HEK293 (cell line): ENCODE measurements at regions not wholly inside any gene's neighbourhood (a gene's known extent, or its start where the extent isn't known, plus 50 kb on each side); places are given as distances from the start of the nearest gene placed in this dataset.

Source experiments
- CTCF ChIA-PET: fragments of 350-600 bp; formaldehyde crosslinking; extraction: SDS; loops from one replicate; lab custom pipeline; 2021; ENCODE audit warnings: antibody characterized with exemption; lab: Yijun Ruan, JAX
- POLR2A ChIA-PET: fragments of 300-600 bp; formaldehyde crosslinking; extraction: SDS; loops from one replicate; lab custom pipeline; 2020; ENCODE audit warnings: antibody characterized with exemption, inconsistent platforms; lab: Yijun Ruan, JAX
- H3K27ac ChIP-seq: fragments of 200-500 bp; sonication (Bioruptor generic); 2 replicates; pipeline ENCODE4 v1.5.1; 2014; ENCODE audit warnings: low read depth, low read length, control low read depth, inconsistent platforms; ENCODE audit errors: extremely low read depth
- H3K36me3 ChIP-seq, 2 experiments: fragments of 200-500 bp in 1 of 2; sonication (Bioruptor generic) in 1 of 2; 1 replicate in 1 of 2; 2 replicates in 1 of 2; pipeline ENCODE4 v1.5.1; 2014 to 2017; ENCODE audit warnings: inconsistent platforms in 2 of 2, low read length in 2 of 2; ENCODE audit not compliant: control insufficient read depth in 2 of 2, insufficient read depth in 1 of 2
- H3K4me1 ChIP-seq: fragments of 200-500 bp; sonication (Bioruptor generic); 2 replicates; pipeline ENCODE4 v1.5.1; 2014; ENCODE audit warnings: mild to moderate bottlenecking, low read length, inconsistent platforms; ENCODE audit not compliant: control insufficient read depth, insufficient read depth
- H3K4me3 ChIP-seq: 2 replicates; pipeline ENCODE4 v1.5.1; 2011; ENCODE audit warnings: low read depth, mild to moderate bottlenecking, control low read depth, low read length, moderate library complexity
- H3K9me3 ChIP-seq: fragments of 200-500 bp; sonication (Bioruptor generic); 2 replicates; pipeline ENCODE4 v1.5.1; 2014; ENCODE audit warnings: low read depth, low read length, inconsistent platforms; ENCODE audit not compliant: control insufficient read depth, insufficient read depth
- KLF1 ChIP-seq: fragments of 450-650 bp; formaldehyde crosslinking; IDR thresholded peaks from 2 replicates; pipeline ENCODE4 v1.5.1; 2016; ENCODE audit warnings: missing biosample characterization, missing genetic modification characterization
- KLF10 ChIP-seq: fragments of 450-650 bp; IDR thresholded peaks from 2 replicates; pipeline ENCODE4 v1.5.1; 2018; ENCODE audit warnings: missing biosample characterization, mild to moderate bottlenecking, missing genetic modification characterization
- KLF7 ChIP-seq: fragments of 450-650 bp; formaldehyde crosslinking; IDR thresholded peaks from 2 replicates; pipeline ENCODE4 v1.5.1; 2016; ENCODE audit warnings: missing biosample characterization, missing genetic modification characterization, borderline replicate concordance
- MYNN ChIP-seq: fragments of 450-650 bp; formaldehyde crosslinking; IDR thresholded peaks from 2 replicates; pipeline ENCODE4 v1.5.1; 2016; ENCODE audit warnings: missing biosample characterization, missing genetic modification characterization, borderline replicate concordance
- OVOL3 ChIP-seq: fragments of 450-650 bp; formaldehyde crosslinking; IDR thresholded peaks from 2 replicates; pipeline ENCODE4 v1.5.1; 2016; ENCODE audit warnings: missing biosample characterization, missing genetic modification characterization
- PRDM1 ChIP-seq: fragments of 450-650 bp; formaldehyde crosslinking; IDR thresholded peaks from 2 replicates; pipeline ENCODE4; 2016; ENCODE audit warnings: missing biosample characterization, missing genetic modification characterization
- YY2 ChIP-seq: fragments of 450-650 bp; formaldehyde crosslinking; IDR thresholded peaks from 2 replicates; pipeline ENCODE4 v1.5.1; 2016; ENCODE audit warnings: missing biosample characterization, missing genetic modification characterization
- ZBTB11 ChIP-seq: fragments of 450-650 bp; formaldehyde crosslinking; conservative IDR thresholded peaks from 2 replicates; pipeline ENCODE4 v1.5.1; 2016; ENCODE audit warnings: low read depth, missing biosample characterization, missing genetic modification characterization
- ZNF114 ChIP-seq: fragments of 450-650 bp; formaldehyde crosslinking; IDR thresholded peaks from 2 replicates; pipeline ENCODE4 v1.5.0; 2017; ENCODE audit warnings: missing biosample characterization, missing genetic modification characterization
- ZNF121 ChIP-seq: fragments of 450-650 bp; formaldehyde crosslinking; IDR thresholded peaks from 2 replicates; pipeline ENCODE4 v1.5.1; 2016; ENCODE audit warnings: missing biosample characterization, missing genetic modification characterization
- ZNF157 ChIP-seq: fragments of 450-650 bp; formaldehyde crosslinking; IDR thresholded peaks from 2 replicates; pipeline ENCODE4 v1.5.1; 2016; ENCODE audit warnings: missing biosample characterization, missing genetic modification characterization
- ZNF2 ChIP-seq: fragments of 450-650 bp; formaldehyde crosslinking; IDR thresholded peaks from 2 replicates; pipeline ENCODE4 v1.5.1; 2016; ENCODE audit warnings: missing biosample characterization, missing genetic modification characterization
- ZNF214 ChIP-seq: fragments of 450-650 bp; formaldehyde crosslinking; IDR thresholded peaks from 2 replicates; pipeline ENCODE4 v1.5.1; 2017; ENCODE audit warnings: missing biosample characterization, mild to moderate bottlenecking, missing genetic modification characterization, borderline replicate concordance
- ZNF239 ChIP-seq: fragments of 450-650 bp; formaldehyde crosslinking; IDR thresholded peaks from 2 replicates; pipeline ENCODE4 v1.5.1; 2016; ENCODE audit warnings: missing biosample characterization, missing genetic modification characterization
- ZNF266 ChIP-seq: fragments of 450-650 bp; formaldehyde crosslinking; IDR thresholded peaks from 2 replicates; pipeline ENCODE4 v1.5.1; 2016; ENCODE audit warnings: missing biosample characterization, missing genetic modification characterization, low read depth
- ZNF311 ChIP-seq: fragments of 450-650 bp; formaldehyde crosslinking; IDR thresholded peaks from 2 replicates; pipeline ENCODE4 v1.5.1; 2017; ENCODE audit warnings: missing biosample characterization, missing genetic modification characterization, borderline replicate concordance
- ZNF362 ChIP-seq: fragments of 450-650 bp; formaldehyde crosslinking; IDR thresholded peaks from 2 replicates; pipeline ENCODE4 v1.5.1; 2016; ENCODE audit warnings: missing biosample characterization, missing genetic modification characterization
- ZNF391 ChIP-seq: fragments of 450-650 bp; formaldehyde crosslinking; IDR thresholded peaks from 2 replicates; pipeline ENCODE4 v1.5.1; 2016; ENCODE audit warnings: low read depth, missing biosample characterization, missing genetic modification characterization, borderline replicate concordance
- ZNF423 ChIP-seq: fragments of 450-650 bp; formaldehyde crosslinking; IDR thresholded peaks from 2 replicates; pipeline ENCODE4 v1.5.1; 2016; ENCODE audit warnings: missing biosample characterization, missing genetic modification characterization
- ZNF48 ChIP-seq: fragments of 450-650 bp; formaldehyde crosslinking; IDR thresholded peaks from 2 replicates; pipeline ENCODE4 v1.5.1; 2016; ENCODE audit warnings: missing biosample characterization, missing genetic modification characterization
- ZNF600 ChIP-seq: fragments of 450-650 bp; formaldehyde crosslinking; IDR thresholded peaks from 2 replicates; pipeline ENCODE4 v1.5.1; 2016; ENCODE audit warnings: missing biosample characterization, missing genetic modification characterization
- ZNF610 ChIP-seq: fragments of 450-650 bp; formaldehyde crosslinking; IDR thresholded peaks from 2 replicates; pipeline ENCODE4 v1.5.1; 2016; ENCODE audit warnings: missing biosample characterization, missing genetic modification characterization, borderline replicate concordance
- ZNF792 ChIP-seq: fragments of 450-650 bp; formaldehyde crosslinking; IDR thresholded peaks from 2 replicates; pipeline ENCODE4 v1.5.1; 2016; ENCODE audit warnings: missing biosample characterization, missing genetic modification characterization

- no peak for TF ChIP-seq ZNF121
- no peak for TF ChIP-seq MYNN (tag by site-specific recombination)
- no peak for TF ChIP-seq OVOL3 (tag by site-specific recombination)
- no peak for TF ChIP-seq ZNF600 (tag by site-specific recombination)
Observed at GRCh38 chr1:5508669-5509330, 483.4 kb downstream of the NPHP4 start (continued).

- CTCF ChIA-PET = interaction anchor here (0.8 kb wide), 1 partner anchor 238 kb away, joined by 4 read pairs; no protein-coding TSS in a partner anchor
- POLR2A ChIA-PET = no interaction called here
- H3K27ac ChIP-seq = no peak overlapping the region
Observed at GRCh38 chr1:5507340-5507739, 484.9 kb downstream of the NPHP4 start.

GRCh38 chr1:5506634-5507033, 485.6 kb downstream of the NPHP4 start:
- Histone ChIP-seq H3K36me3 (no peaks in the 10 kb centered on the region), H3K4me3 (no peak overlapping the region), H3K27ac (no peak overlapping the region), H3K4me1 (no peaks in the 10 kb centered on the region), H3K9me3 (no peaks in the 10 kb centered on the region)
- ChIA-PET POLR2A (no interaction called here), CTCF (interaction anchor here (0.7 kb wide), 1 partner anchor 246 kb away, joined by 4 read pairs; no protein-coding TSS in a partner anchor)
- TF ChIP-seq KLF10 (tag by site-specific recombination) (no peak), ZNF311 (no peak), ZNF391 (tag by site-specific recombination) (no peak), ZNF157 (tag by site-specific recombination) (no peak), ZNF239 (tag by site-specific recombination) (no peak), ZNF48 (tag by site-specific recombination) (no peak), ZNF266 (tag by site-specific recombination) (no peak), OVOL3 (tag by site-specific recombination) (no peak), KLF7 (tag by site-specific recombination) (no peak), YY2 (tag by site-specific recombination) (no peak), ZNF610 (tag by site-specific recombination) (no peak), ZNF792 (tag by site-specific recombination) (no peak)

More at GRCh38 chr1:5507340-5507739, 484.9 kb downstream of the NPHP4 start:
- TF ChIP-seq ZNF362 = no peak
- no peak for TF ChIP-seq ZNF214 (tag by site-specific recombination)
- no peak for TF ChIP-seq ZBTB11 (tag by site-specific recombination)
- no peak for TF ChIP-seq ZNF2 (tag by site-specific recombination)
- TF ChIP-seq KLF1 (tag by site-specific recombination) = no peak
- no peak for TF ChIP-seq ZNF423 (tag by site-specific recombination)
- TF ChIP-seq PRDM1 = no peak
- TF ChIP-seq ZNF114 (tag by site-specific recombination) = no peak
- no peak overlapping the region for H3K4me3 ChIP-seq
- no peaks in the 10 kb centered on the region for H3K4me1 ChIP-seq
- no peaks in the 10 kb centered on the region for H3K36me3 ChIP-seq
- no peaks in the 10 kb centered on the region for H3K9me3 ChIP-seq
